Neural progenitor cell (in vitro differentiated cells): ENCODE measurements at regions not wholly inside any gene's neighbourhood (a gene's known extent, or its start where the extent isn't known, plus 50 kb on each side); places are given as distances from the start of the nearest gene placed in this dataset.

Experiments
- DNase-seq: peaks from one replicate; pipeline ENCODE4 v3.0.0-alpha.2; 2016; ENCODE audit warnings: low spot score
- H2AFZ ChIP-seq: fragments of 200-600 bp; sonication (generic); replicated peaks from 2 replicates; pipeline ENCODE4 v1.6.1; 2016; ENCODE audit warnings: antibody characterized with exemption
- H3F3A ChIP-seq: fragments of 200-600 bp; sonication (generic); 2 replicates; pipeline ENCODE4 v1.6.1; 2016; ENCODE audit warnings: antibody characterized with exemption, low read depth
- H3K27ac ChIP-seq: fragments of 200-600 bp; sonication (generic); 2 replicates; pipeline ENCODE4 v1.5.1; 2016; ENCODE audit warnings: mild to moderate bottlenecking
- H3K27me3 ChIP-seq: fragments of 200-600 bp; sonication (generic); 2 replicates; pipeline ENCODE4 v1.6.1; 2016; ENCODE audit warnings: mild to moderate bottlenecking, moderate library complexity
- H3K36me3 ChIP-seq: fragments of 200-600 bp; sonication (generic); 2 replicates; pipeline ENCODE4 v1.5.1; 2016
- H3K4me1 ChIP-seq: fragments of 200-600 bp; sonication (generic); 2 replicates; pipeline ENCODE4 v1.6.1; 2016; ENCODE audit warnings: mixed run types
- H3K4me2 ChIP-seq: fragments of 200-600 bp; sonication (generic); 2 replicates; pipeline ENCODE4 v1.6.1; 2016
- H3K4me3 ChIP-seq: fragments of 200-600 bp; sonication (generic); 2 replicates; pipeline ENCODE4 v1.5.1; 2016
- H3K79me2 ChIP-seq: fragments of 200-600 bp; sonication (generic); 2 replicates; pipeline ENCODE4 v1.6.1; 2016; ENCODE audit warnings: low read depth
- H3K9ac ChIP-seq: fragments of 200-600 bp; sonication (generic); 2 replicates; pipeline ENCODE4 v1.6.1; 2016
- H3K9me3 ChIP-seq: fragments of 200-600 bp; sonication (generic); 2 replicates; pipeline ENCODE4 v1.5.1; 2016; ENCODE audit warnings: low read depth
- H4K20me1 ChIP-seq: fragments of 200-600 bp; sonication (generic); 2 replicates; pipeline ENCODE4 v1.6.1; 2016; ENCODE audit warnings: low read depth
- H3K27ac Mint-ChIP-seq: 3 replicates; pipeline ENCODE4 v1.8.0; 2021; ENCODE audit warnings: mixed read lengths
- H3K27me3 Mint-ChIP-seq: 2 replicates; pipeline ENCODE4 v1.8.0; 2022; ENCODE audit warnings: low read depth, mild to moderate bottlenecking, inconsistent platforms, moderate library complexity, mixed read lengths; ENCODE audit not compliant: insufficient read depth
- H3K36me3 Mint-ChIP-seq: 3 replicates; pipeline ENCODE4 v1.8.0; 2021; ENCODE audit warnings: mixed read lengths
- H3K4me1 Mint-ChIP-seq: 3 replicates; pipeline ENCODE4 v1.8.0; 2021; ENCODE audit warnings: mixed read lengths
- H3K4me3 Mint-ChIP-seq: 3 replicates; pipeline ENCODE4 v1.8.0; 2021; ENCODE audit warnings: mild to moderate bottlenecking, moderate library complexity, mixed read lengths
- H3K9me3 Mint-ChIP-seq: 3 replicates; pipeline ENCODE4 v1.8.0; 2020; ENCODE audit warnings: mixed read lengths
- EZH2 ChIP-seq: fragments of 200-600 bp; sonication (generic); IDR thresholded peaks from 2 replicates; pipeline ENCODE4 v1.6.1; 2017; ENCODE audit warnings: antibody characterized with exemption, mild to moderate bottlenecking, moderate library complexity
- EZH2phosphoT487 ChIP-seq: fragments of 200-600 bp; sonication (generic); IDR thresholded peaks from 2 replicates; pipeline ENCODE4 v1.6.1; 2017; ENCODE audit warnings: antibody characterized with exemption
- TF ChIP-seq, protein P1 (sequence below): fragments of 200-600 bp; sonication (generic); IDR thresholded peaks from 2 replicates; pipeline ENCODE4 v1.5.1; 2017; ENCODE audit warnings: antibody characterized with exemption, mild to moderate bottlenecking

DNA sequence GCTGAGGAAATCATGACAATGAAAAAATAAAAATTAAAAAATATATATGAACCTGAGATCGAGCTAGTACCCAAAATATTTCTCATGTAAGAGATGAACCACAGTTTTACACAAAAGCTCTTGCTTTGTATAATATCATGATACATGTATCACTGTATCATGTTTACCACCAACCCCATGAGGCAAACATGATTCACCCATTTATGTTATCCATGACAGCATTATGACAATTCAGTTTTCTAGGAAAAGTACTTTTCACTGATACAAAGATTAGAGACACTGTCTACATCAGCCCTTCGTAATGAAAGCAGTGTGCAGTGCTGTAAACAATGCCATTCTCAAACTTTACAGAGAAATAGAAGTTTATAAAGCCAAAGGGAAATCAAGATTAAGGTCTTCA, 852.5 kb upstream of the LRRC4C start:
- peaks cover 2% of the 10 kb centered on the region for H3K36me3 Mint-ChIP-seq
- Histone ChIP-seq H3K27me3 (no peaks in the 10 kb centered on the region), H3K27ac (no peak overlapping the region), H2AFZ (no peak overlapping the region), H3K79me2 (no peaks in the 10 kb centered on the region), H3K4me1 (no peaks in the 10 kb centered on the region), H3K9ac (no peak overlapping the region), H3K4me3 (no peak overlapping the region), H3K9me3 (no peaks in the 10 kb centered on the region), H3F3A (no peaks in the 10 kb centered on the region), H3K4me2 (no peak overlapping the region), H4K20me1 (no peaks in the 10 kb centered on the region), H3K36me3 (no peaks in the 10 kb centered on the region)
- no peak overlapping the region for H3K27ac Mint-ChIP-seq
- H3K9me3 Mint-ChIP-seq, result no peaks in the 10 kb centered on the region
- H3K4me1 Mint-ChIP-seq, result no peaks in the 10 kb centered on the region
- DNase-seq, result no peak
- TF ChIP-seq, protein P1, sequence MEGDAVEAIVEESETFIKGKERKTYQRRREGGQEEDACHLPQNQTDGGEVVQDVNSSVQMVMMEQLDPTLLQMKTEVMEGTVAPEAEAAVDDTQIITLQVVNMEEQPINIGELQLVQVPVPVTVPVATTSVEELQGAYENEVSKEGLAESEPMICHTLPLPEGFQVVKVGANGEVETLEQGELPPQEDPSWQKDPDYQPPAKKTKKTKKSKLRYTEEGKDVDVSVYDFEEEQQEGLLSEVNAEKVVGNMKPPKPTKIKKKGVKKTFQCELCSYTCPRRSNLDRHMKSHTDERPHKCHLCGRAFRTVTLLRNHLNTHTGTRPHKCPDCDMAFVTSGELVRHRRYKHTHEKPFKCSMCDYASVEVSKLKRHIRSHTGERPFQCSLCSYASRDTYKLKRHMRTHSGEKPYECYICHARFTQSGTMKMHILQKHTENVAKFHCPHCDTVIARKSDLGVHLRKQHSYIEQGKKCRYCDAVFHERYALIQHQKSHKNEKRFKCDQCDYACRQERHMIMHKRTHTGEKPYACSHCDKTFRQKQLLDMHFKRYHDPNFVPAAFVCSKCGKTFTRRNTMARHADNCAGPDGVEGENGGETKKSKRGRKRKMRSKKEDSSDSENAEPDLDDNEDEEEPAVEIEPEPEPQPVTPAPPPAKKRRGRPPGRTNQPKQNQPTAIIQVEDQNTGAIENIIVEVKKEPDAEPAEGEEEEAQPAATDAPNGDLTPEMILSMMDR, result no peak
- no peak for TF ChIP-seq EZH2phosphoT487
- no peak for TF ChIP-seq EZH2
- H3K4me3 Mint-ChIP-seq, result no peak overlapping the region
- peaks cover 2% of the 10 kb centered on the region for H3K27me3 Mint-ChIP-seq

DNA sequence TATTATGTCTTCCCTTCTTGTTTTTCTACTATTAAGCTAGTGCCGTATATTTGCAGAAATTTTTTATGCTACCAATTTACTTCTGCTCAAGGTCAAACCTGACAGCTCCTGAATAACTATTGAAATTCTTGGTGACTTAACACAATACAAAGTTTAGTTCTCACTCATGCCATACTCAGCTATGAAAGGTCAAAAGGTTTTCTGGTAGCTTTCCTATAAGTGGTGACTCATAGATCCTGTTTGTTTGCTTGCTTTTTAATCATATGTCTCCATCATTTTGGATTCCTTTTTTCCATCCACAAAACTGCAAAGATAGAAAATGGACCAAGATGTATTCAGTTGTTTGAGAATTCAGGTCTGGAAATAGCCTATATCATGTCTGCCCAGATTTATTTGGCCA, 855.8 kb upstream of the LRRC4C start:
- Histone ChIP-seq H3K36me3 (no peaks in the 10 kb centered on the region), H3K4me1 (no peaks in the 10 kb centered on the region), H2AFZ (no peak overlapping the region), H3K9me3 (no peaks in the 10 kb centered on the region), H3K27me3 (no peaks in the 10 kb centered on the region), H3K27ac (no peak overlapping the region), H3F3A (no peaks in the 10 kb centered on the region), H3K79me2 (no peaks in the 10 kb centered on the region), H4K20me1 (no peaks in the 10 kb centered on the region), H3K4me2 (no peak overlapping the region), H3K9ac (no peak overlapping the region), H3K4me3 (no peak overlapping the region)
- no peak for TF ChIP-seq EZH2
- TF ChIP-seq EZH2phosphoT487, result no peak
- TF ChIP-seq, protein P1, result no peak
- no peak for DNase-seq
- Mint-ChIP-seq H3K4me3 (no peak overlapping the region), H3K27ac (no peak overlapping the region), H3K4me1 (no peaks in the 10 kb centered on the region), H3K27me3 (peaks cover 2% of the 10 kb centered on the region), H3K36me3 (peaks cover 2% of the 10 kb centered on the region), H3K9me3 (no peaks in the 10 kb centered on the region)

DNA sequence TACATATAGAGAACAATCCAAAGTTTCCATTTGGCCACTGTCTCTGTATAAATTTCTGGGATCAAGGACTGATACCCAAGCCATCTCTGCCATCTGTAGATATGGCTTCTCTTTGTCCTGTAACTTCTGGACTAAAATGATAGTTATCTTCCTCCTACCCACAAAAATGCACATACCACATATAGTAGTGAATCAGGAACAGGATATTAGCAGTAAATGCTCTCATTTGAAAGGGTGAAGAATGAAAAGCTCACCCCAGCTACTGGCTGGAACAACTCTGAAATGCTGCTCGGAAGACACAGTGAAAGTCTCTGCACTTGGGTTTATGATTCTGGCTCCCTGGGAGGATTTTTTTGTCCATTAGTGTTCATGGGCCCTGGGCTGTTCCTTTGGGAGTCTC, 856.4 kb upstream of the LRRC4C start:
- Histone ChIP-seq H3K27ac (no peak overlapping the region), H3K36me3 (no peaks in the 10 kb centered on the region), H3K9ac (no peak overlapping the region), H3K4me3 (no peak overlapping the region), H3K4me2 (no peak overlapping the region), H3K9me3 (no peaks in the 10 kb centered on the region), H3K27me3 (no peaks in the 10 kb centered on the region), H3F3A (no peaks in the 10 kb centered on the region), H3K4me1 (no peaks in the 10 kb centered on the region), H3K79me2 (no peaks in the 10 kb centered on the region), H4K20me1 (no peaks in the 10 kb centered on the region), H2AFZ (no peak overlapping the region)
- DNase-seq, result no peak
- no peak overlapping the region for H3K4me3 Mint-ChIP-seq
- peaks cover 2% of the 10 kb centered on the region for H3K36me3 Mint-ChIP-seq
- no peaks in the 10 kb centered on the region for H3K9me3 Mint-ChIP-seq
- H3K4me1 Mint-ChIP-seq, result no peaks in the 10 kb centered on the region
- no peak overlapping the region for H3K27ac Mint-ChIP-seq
- peaks cover 2% of the 10 kb centered on the region for H3K27me3 Mint-ChIP-seq
- TF ChIP-seq EZH2, result no peak
- TF ChIP-seq, protein P1, result no peak
- TF ChIP-seq EZH2phosphoT487, result no peak

DNA sequence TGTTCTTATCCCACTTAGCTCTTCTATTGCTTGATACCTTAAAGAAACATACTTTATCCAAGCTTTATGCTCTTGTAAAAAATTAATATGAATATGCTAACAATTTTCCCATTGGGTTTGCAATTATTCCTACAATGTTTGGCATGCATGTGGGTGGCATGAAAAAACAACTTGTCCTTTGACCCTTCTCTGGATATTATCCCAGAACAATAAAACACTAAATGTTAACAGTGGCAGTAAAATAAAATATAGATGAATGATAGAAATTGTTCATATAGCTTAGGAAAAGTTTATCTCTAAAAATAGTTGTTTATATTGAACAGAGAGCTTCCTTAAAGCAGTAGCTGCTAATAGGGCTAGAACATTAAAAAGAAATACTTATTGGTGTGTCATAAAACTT, 860.5 kb upstream of the LRRC4C start:
- Histone ChIP-seq H3K79me2 (no peaks in the 10 kb centered on the region), H2AFZ (no peak overlapping the region), H3K4me2 (no peak overlapping the region), H3K27me3 (no peaks in the 10 kb centered on the region), H4K20me1 (no peaks in the 10 kb centered on the region), H3K4me1 (no peaks in the 10 kb centered on the region), H3K9me3 (no peaks in the 10 kb centered on the region), H3F3A (no peaks in the 10 kb centered on the region), H3K27ac (no peak overlapping the region), H3K9ac (no peak overlapping the region), H3K4me3 (no peak overlapping the region), H3K36me3 (no peaks in the 10 kb centered on the region)
- no peaks in the 10 kb centered on the region for H3K9me3 Mint-ChIP-seq
- DNase-seq, result no peak
- H3K36me3 Mint-ChIP-seq, result no peaks in the 10 kb centered on the region
- H3K27ac Mint-ChIP-seq, result no peak overlapping the region
- no peak overlapping the region for H3K4me3 Mint-ChIP-seq
- TF ChIP-seq EZH2 (no peak), EZH2phosphoT487 (no peak)
- TF ChIP-seq, protein P1, result no peak
- no peaks in the 10 kb centered on the region for H3K27me3 Mint-ChIP-seq
- no peaks in the 10 kb centered on the region for H3K4me1 Mint-ChIP-seq
